ENCODE measurements at regions not wholly inside any gene's neighbourhood (a gene's known extent, or its start where the extent isn't known, plus 50 kb on each side); places are given as distances from the start of the nearest gene placed in this dataset.

GRCh38 chr2:161059388-161059787 is 100.8 kb upstream of the TANK start:
- H3K9me3 Mint-ChIP-seq = peaks cover 15% of the 10 kb centered on the region
- no peak for DNase-seq (ENCODE audit: low spot score)
- H3K27me3 Mint-ChIP-seq (ENCODE audit: low read depth) = peaks cover 2% of the 10 kb centered on the region; the same call in 1 of the 2 replicates
- CTCF ChIA-PET = no interaction called here
- no peak for ATAC-seq
- H3K4me1 Mint-ChIP-seq = peaks cover 12% of the 10 kb centered on the region
- TF ChIP-seq ATF6 (CRISPR knock-in tag; IDR thresholded peaks at IDR 0.05) = no peak
- no peak for TF ChIP-seq ZNF263 (CRISPR knock-in tag; IDR thresholded peaks at IDR 0.05; ENCODE audit: low read depth)
- TF ChIP-seq FOXP1 (CRISPR knock-in tag; IDR thresholded peaks at IDR 0.05; ENCODE audit: borderline replicate concordance) = no peak
- TF ChIP-seq CTCF (IDR thresholded peaks at IDR 0.05) = no peak
- TF ChIP-seq TEAD4 (CRISPR knock-in tag; IDR thresholded peaks at IDR 0.05) = no peak
- TF ChIP-seq MXD4 (CRISPR knock-in tag; IDR thresholded peaks at IDR 0.05; ENCODE audit: borderline replicate concordance) = no peak
- no peak for TF ChIP-seq NR1H2 (CRISPR knock-in tag; IDR thresholded peaks at IDR 0.05)
- TF ChIP-seq NR2C2 (CRISPR knock-in tag; IDR thresholded peaks at IDR 0.05) = no peak
- no peak for TF ChIP-seq JAZF1 (CRISPR knock-in tag; IDR thresholded peaks at IDR 0.05)
- no peak for TF ChIP-seq E2F4 (CRISPR knock-in tag; IDR thresholded peaks at IDR 0.05; ENCODE audit: borderline replicate concordance, low read depth)
- TF ChIP-seq CBFB (CRISPR knock-in tag; IDR thresholded peaks at IDR 0.05; ENCODE audit: low read depth) = no peak
- no peak for TF ChIP-seq NFYB (CRISPR knock-in tag; conservative IDR thresholded peaks at IDR 0.05; ENCODE audit: low read depth)
- TF ChIP-seq FOXP4 (CRISPR knock-in tag; IDR thresholded peaks at IDR 0.05) = no peak
- TF ChIP-seq ZNF423 (CRISPR knock-in tag; IDR thresholded peaks at IDR 0.05) = no peak
- no peak for TF ChIP-seq ZBTB43 (CRISPR knock-in tag; IDR thresholded peaks at IDR 0.05)
- TF ChIP-seq RELA (CRISPR knock-in tag; IDR thresholded peaks at IDR 0.05; ENCODE audit: borderline replicate concordance) = no peak
- TF ChIP-seq NFE2L1 (CRISPR knock-in tag; IDR thresholded peaks at IDR 0.05) = no peak
- TF ChIP-seq GTF2I (CRISPR knock-in tag; conservative IDR thresholded peaks at IDR 0.05) = no peak
- H3K36me3 Mint-ChIP-seq = peaks cover 5% of the 10 kb centered on the region; the same call in 1 of the 2 replicates
- H3K27ac Mint-ChIP-seq = no peak overlapping the region
- POLR2A ChIA-PET = no interaction called here
- no peak overlapping the region for H3K4me3 Mint-ChIP-seq

GRCh38 chr2:161061786-161062185 is 98.4 kb upstream of the TANK start:
- POLR2A ChIA-PET = no interaction called here
- no peak overlapping the region for H3K27ac Mint-ChIP-seq
- TF ChIP-seq GABPB1 (CRISPR knock-in tag; IDR thresholded peaks at IDR 0.05) (no peak), GTF2I (CRISPR knock-in tag; conservative IDR thresholded peaks at IDR 0.05) (no peak), STAT6 (CRISPR knock-in tag; conservative IDR thresholded peaks at IDR 0.05; ENCODE audit: low read depth) (no peak), PRDM15 (CRISPR knock-in tag; IDR thresholded peaks at IDR 0.05) (no peak)

More at GRCh38 chr2:161061786-161062185, 98.4 kb upstream of the TANK start:
- Mint-ChIP-seq H3K36me3 (no peaks in the 10 kb centered on the region), H3K4me1 (peaks cover 12% of the 10 kb centered on the region), H3K4me3 (no peak overlapping the region), H3K27me3 (ENCODE audit: low read depth) (no peaks in the 10 kb centered on the region), H3K9me3 (peaks cover 7% of the 10 kb centered on the region)
- no peak for DNase-seq (ENCODE audit: low spot score)
- ATAC-seq = no peak
- CTCF ChIA-PET = interaction anchor here (0.7 kb wide), 1 partner anchor 1393 kb away, joined by 4 read pairs; no protein-coding TSS in a partner anchor
